Panc1 (cell line): ENCODE measurements at regions not wholly inside any gene's neighbourhood (a gene's known extent, or its start where the extent isn't known, plus 50 kb on each side); places are given as distances from the start of the nearest gene placed in this dataset.

Source experiments
- ATAC-seq: fragments of 200-7000 bp; cut with Tn5 transposase; 2 replicates; pipeline ENCODE4 v1.9.1; 2020; ENCODE audit warnings: mild to moderate bottlenecking, moderate library complexity
- BruUV-seq: library from RNA; stranded (reverse); fragments of 400-500 nt; replicated peaks from 2 replicates; lab custom pipeline; 2021; lab: Mats Ljungman, UMichigan
- CTCF ChIA-PET: fragments of 300-600 bp; sonication (Branson Sonifier 250); formaldehyde crosslinking; loops from one replicate; lab custom pipeline; 2022; ENCODE audit warnings: antibody characterized with exemption; lab: Charles Lee
- POLR2A ChIA-PET: fragments of 300-600 bp; sonication (Branson Sonifier 250); formaldehyde crosslinking; loops from one replicate; lab custom pipeline; 2022; ENCODE audit warnings: antibody characterized with exemption; lab: Charles Lee
- DNase-seq: peaks from one replicate; pipeline ENCODE4 v3.0.0-alpha.2; 2010; ENCODE audit warnings: low read depth, low spot score
- H3K27ac ChIP-seq: 2 replicates; pipeline ENCODE4 v1.5.1; 2011; ENCODE audit warnings: mild to moderate bottlenecking, low read length, inconsistent platforms
- H3K27me3 ChIP-seq: fragments of 200-500 bp; sonication (Bioruptor generic); 2 replicates; pipeline ENCODE4 v1.6.0; 2014; ENCODE audit warnings: low read length, inconsistent platforms; ENCODE audit not compliant: control insufficient read depth, insufficient read depth
- H3K36me3 ChIP-seq: fragments of 200-500 bp; sonication (Bioruptor generic); 2 replicates; pipeline ENCODE4 v1.5.1; 2014; ENCODE audit warnings: inconsistent platforms, mild to moderate bottlenecking, low read length, moderate library complexity; ENCODE audit not compliant: control insufficient read depth, insufficient read depth
- H3K4me1 ChIP-seq: 2 replicates; pipeline ENCODE4 v1.5.1; 2011; ENCODE audit warnings: inconsistent platforms, mild to moderate bottlenecking, low read length, moderate library complexity; ENCODE audit not compliant: control insufficient read depth, insufficient read depth
- H3K4me3 ChIP-seq, 2 experiments: 2 replicates each; pipeline ENCODE4 v1.5.1; 2011 to 2012; ENCODE audit warnings: low read depth in 2 of 2, low read length in 2 of 2, mild to moderate bottlenecking in 2 of 2, inconsistent platforms in 1 of 2, moderate library complexity in 1 of 2
- H3K9me3 ChIP-seq: fragments of 200-500 bp; sonication (Bioruptor generic); 2 replicates; pipeline ENCODE4 v1.5.1; 2014; ENCODE audit warnings: low read depth, mild to moderate bottlenecking, inconsistent platforms, low read length, moderate library complexity; ENCODE audit not compliant: control insufficient read depth, insufficient read depth
- POLR2AphosphoS5 ChIP-seq: IDR thresholded peaks from 2 replicates; pipeline ENCODE4 v1.6.1; 2012; ENCODE audit warnings: mild to moderate bottlenecking, low read depth, low read length, moderate library complexity
- SIN3A ChIP-seq: IDR thresholded peaks from 2 replicates; pipeline ENCODE4 v1.6.1; 2012; ENCODE audit warnings: low read depth, mild to moderate bottlenecking, low read length, moderate library complexity, borderline replicate concordance; ENCODE audit not compliant: insufficient read depth
- TCF7L2 ChIP-seq: IDR thresholded peaks from 2 replicates; pipeline ENCODE4 v1.6.1; 2011; ENCODE audit warnings: mild to moderate bottlenecking, low read depth, low read length, inconsistent platforms
- in situ Hi-C: cut with HindIII; loops from 2 replicates; pipeline ENCODE4 v1.10.0; 2016; ENCODE audit warnings: low sequenced_read_pairs, low pct_unique_long_range_greater_than_20kb
- intact Hi-C: fragments of 100-400 bp; cut with micrococcal nuclease; formaldehyde crosslinking; loops from one replicate; pipeline ENCODE4 v1.10.0; 2022; ENCODE audit not compliant: unreplicated experiment
- TF ChIP-seq, protein P1 (sequence below): fragments of 450-650 bp; IDR thresholded peaks from 2 replicates; pipeline ENCODE4 v1.5.1; 2017; ENCODE audit warnings: mild to moderate bottlenecking
- TF ChIP-seq, protein P2 (sequence below), 2 experiments: IDR thresholded peaks; 2 replicates each; pipeline ENCODE4 v1.6.1; 2011 to 2012; ENCODE audit warnings: low read depth in 2 of 2, control low read depth in 1 of 2, low read length in 1 of 2, mild to moderate bottlenecking in 1 of 2, moderate library complexity in 1 of 2; ENCODE audit not compliant: insufficient read depth in 1 of 2

DNA sequence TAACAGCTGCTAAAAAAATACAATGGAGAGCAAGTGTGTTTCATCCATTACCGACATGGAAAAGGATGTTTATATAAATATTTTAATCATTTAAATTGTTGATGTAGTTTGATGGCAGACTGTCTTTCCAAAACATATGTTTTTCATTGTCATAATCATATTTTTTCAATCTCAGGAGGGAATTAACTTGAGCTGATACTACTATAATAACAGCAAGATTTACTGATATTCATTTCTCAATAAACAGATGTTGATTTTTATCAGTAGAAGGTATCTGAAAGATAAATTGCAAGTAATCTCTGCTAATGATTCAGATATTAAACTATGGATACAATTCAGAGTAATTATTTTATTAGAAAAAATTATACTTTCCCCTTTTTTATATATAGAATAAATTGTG lies 274.9 kb upstream of the TMEFF2 start:
- ATAC-seq (no peak), DNase-seq (no peak)
- Histone ChIP-seq H3K27me3 (no peaks in the 10 kb centered on the region), H3K4me3 (no peak overlapping the region), H3K4me1 (no peaks in the 10 kb centered on the region), H3K36me3 (no peaks in the 10 kb centered on the region), H3K9me3 (no peaks in the 10 kb centered on the region), H3K27ac (no peak overlapping the region)
- no TSS peak for BruUV-seq
- intact Hi-C loops, result no loop called here
- ChIA-PET POLR2A (no interaction called here), CTCF (no interaction called here)
- no peak for TF ChIP-seq TCF7L2
- TF ChIP-seq SIN3A, result no peak
- TF ChIP-seq, protein P1, sequence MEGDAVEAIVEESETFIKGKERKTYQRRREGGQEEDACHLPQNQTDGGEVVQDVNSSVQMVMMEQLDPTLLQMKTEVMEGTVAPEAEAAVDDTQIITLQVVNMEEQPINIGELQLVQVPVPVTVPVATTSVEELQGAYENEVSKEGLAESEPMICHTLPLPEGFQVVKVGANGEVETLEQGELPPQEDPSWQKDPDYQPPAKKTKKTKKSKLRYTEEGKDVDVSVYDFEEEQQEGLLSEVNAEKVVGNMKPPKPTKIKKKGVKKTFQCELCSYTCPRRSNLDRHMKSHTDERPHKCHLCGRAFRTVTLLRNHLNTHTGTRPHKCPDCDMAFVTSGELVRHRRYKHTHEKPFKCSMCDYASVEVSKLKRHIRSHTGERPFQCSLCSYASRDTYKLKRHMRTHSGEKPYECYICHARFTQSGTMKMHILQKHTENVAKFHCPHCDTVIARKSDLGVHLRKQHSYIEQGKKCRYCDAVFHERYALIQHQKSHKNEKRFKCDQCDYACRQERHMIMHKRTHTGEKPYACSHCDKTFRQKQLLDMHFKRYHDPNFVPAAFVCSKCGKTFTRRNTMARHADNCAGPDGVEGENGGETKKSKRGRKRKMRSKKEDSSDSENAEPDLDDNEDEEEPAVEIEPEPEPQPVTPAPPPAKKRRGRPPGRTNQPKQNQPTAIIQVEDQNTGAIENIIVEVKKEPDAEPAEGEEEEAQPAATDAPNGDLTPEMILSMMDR, result no peak
- no peak for TF ChIP-seq POLR2AphosphoS5
- TF ChIP-seq, protein P2, sequence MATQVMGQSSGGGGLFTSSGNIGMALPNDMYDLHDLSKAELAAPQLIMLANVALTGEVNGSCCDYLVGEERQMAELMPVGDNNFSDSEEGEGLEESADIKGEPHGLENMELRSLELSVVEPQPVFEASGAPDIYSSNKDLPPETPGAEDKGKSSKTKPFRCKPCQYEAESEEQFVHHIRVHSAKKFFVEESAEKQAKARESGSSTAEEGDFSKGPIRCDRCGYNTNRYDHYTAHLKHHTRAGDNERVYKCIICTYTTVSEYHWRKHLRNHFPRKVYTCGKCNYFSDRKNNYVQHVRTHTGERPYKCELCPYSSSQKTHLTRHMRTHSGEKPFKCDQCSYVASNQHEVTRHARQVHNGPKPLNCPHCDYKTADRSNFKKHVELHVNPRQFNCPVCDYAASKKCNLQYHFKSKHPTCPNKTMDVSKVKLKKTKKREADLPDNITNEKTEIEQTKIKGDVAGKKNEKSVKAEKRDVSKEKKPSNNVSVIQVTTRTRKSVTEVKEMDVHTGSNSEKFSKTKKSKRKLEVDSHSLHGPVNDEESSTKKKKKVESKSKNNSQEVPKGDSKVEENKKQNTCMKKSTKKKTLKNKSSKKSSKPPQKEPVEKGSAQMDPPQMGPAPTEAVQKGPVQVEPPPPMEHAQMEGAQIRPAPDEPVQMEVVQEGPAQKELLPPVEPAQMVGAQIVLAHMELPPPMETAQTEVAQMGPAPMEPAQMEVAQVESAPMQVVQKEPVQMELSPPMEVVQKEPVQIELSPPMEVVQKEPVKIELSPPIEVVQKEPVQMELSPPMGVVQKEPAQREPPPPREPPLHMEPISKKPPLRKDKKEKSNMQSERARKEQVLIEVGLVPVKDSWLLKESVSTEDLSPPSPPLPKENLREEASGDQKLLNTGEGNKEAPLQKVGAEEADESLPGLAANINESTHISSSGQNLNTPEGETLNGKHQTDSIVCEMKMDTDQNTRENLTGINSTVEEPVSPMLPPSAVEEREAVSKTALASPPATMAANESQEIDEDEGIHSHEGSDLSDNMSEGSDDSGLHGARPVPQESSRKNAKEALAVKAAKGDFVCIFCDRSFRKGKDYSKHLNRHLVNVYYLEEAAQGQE (IDR thresholded peaks at IDR 0.05; ENCODE audit: insufficient read depth in 1 of 2, low read depth in 2 of 2, low read length in 1 of 2), result no peak
- in situ Hi-C loops, result no loop called here

DNA sequence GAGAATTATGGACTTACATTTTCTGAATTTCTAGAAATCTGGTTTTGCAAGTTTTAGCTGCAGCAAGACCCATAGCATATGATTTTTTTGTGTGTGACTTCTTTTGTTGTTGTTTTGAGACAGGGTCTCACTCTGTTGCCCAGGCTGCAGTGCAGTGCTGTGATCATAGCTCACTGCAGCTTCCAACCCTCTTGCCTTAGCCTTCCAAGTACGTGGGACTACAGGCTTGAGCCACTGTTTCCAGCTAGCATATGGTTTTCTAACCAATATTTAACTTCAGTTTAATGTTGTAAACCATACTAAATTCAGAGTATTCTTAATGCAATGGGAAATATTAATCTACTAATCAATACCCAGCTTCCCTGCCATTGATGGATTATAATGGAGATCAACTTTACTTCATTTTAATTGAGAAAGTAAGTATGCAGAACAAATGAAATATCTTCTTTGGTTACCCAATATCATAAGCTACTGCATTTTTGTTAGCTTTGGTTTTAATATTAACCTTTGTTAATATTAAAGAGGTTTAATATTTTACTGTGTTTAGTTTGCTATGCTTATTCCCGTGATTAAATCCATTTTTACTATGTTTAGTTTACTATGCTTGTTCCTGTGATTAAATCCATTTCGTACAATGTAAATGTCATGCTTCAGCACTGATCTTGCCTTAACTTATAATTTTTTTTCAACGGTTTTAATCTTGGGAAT lies 273.4 kb upstream of the TMEFF2 start:
- TF ChIP-seq, protein P2 (IDR thresholded peaks at IDR 0.05; ENCODE audit: insufficient read depth in 1 of 2, low read depth in 2 of 2, low read length in 1 of 2), result no peak
- TF ChIP-seq, protein P1, result no peak
- no peak for TF ChIP-seq SIN3A
- no peak for TF ChIP-seq TCF7L2
- TF ChIP-seq POLR2AphosphoS5, result no peak
- Histone ChIP-seq H3K9me3 (no peaks in the 10 kb centered on the region), H3K36me3 (no peaks in the 10 kb centered on the region), H3K4me3 (no peak overlapping the region), H3K27ac (no peak overlapping the region), H3K27me3 (no peaks in the 10 kb centered on the region), H3K4me1 (no peaks in the 10 kb centered on the region)
- in situ Hi-C loops, result no loop called here
- DNase-seq, result no peak
- ChIA-PET POLR2A (no interaction called here), CTCF (no interaction called here)
- BruUV-seq, result no TSS peak
- intact Hi-C loops, result no loop called here
- no peak for ATAC-seq
